ENCODE measurements at regions not wholly inside any gene's neighbourhood (a gene's known extent, or its start where the extent isn't known, plus 50 kb on each side); places are given as distances from the start of the nearest gene placed in this dataset.

DNA sequence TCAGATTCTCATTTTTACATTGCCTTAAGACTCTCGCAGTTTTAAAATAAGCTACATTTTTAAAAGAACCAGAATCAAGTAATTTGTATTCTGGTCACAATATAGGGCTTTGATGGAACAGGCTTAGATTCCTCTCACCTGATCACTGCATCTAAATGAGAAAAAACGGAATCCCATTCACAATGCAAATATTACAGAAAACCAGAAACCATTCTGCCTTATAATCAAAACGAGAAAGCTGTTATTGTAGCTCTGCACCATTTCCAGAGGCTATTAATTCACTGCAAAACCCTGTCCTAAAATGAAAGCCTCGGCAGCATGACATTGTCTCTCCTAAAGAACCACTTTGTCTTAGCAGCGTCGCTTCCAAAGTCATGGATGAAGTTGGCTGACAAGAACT lies 116.1 kb upstream of the ZNF366 start:
- Histone ChIP-seq H3K27ac (no peak overlapping the region), H3K4me3 (no peak overlapping the region)
- TF ChIP-seq, protein P1, sequence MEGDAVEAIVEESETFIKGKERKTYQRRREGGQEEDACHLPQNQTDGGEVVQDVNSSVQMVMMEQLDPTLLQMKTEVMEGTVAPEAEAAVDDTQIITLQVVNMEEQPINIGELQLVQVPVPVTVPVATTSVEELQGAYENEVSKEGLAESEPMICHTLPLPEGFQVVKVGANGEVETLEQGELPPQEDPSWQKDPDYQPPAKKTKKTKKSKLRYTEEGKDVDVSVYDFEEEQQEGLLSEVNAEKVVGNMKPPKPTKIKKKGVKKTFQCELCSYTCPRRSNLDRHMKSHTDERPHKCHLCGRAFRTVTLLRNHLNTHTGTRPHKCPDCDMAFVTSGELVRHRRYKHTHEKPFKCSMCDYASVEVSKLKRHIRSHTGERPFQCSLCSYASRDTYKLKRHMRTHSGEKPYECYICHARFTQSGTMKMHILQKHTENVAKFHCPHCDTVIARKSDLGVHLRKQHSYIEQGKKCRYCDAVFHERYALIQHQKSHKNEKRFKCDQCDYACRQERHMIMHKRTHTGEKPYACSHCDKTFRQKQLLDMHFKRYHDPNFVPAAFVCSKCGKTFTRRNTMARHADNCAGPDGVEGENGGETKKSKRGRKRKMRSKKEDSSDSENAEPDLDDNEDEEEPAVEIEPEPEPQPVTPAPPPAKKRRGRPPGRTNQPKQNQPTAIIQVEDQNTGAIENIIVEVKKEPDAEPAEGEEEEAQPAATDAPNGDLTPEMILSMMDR (IDR thresholded peaks at IDR 0.05), result no peak
- no peak for DNase-seq (ENCODE audit: low spot score)

DNA sequence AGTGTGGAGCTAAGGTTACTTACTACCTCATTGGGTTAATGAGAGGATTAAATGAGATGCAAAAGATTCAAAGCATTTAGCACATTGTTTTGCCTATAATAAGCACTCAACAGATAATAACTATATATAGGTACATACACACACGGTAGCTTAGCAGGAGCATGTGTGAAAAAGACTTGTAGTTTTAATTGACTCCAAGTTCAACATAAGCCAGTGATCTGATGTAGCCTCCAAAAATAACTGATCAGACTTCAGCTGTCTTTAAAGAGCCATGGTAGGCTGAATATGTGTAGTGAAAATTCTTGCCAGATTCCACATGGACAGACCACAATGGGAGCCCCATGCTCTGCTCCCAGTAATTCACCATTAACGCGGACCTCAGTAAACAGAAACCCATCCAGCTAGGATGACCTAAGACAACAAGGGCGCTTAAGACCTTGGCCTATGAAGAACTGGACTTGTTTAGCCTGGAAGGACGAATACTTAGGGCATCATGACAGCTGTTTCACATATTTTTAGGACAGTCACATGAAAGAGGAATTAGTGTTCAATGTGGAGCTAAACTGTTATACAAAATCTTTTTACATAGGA lies 115.1 kb upstream of the ZNF366 start:
- DNase-seq (ENCODE audit: low spot score), result no peak
- TF ChIP-seq, protein P1 (IDR thresholded peaks at IDR 0.05), result no peak
- no peak overlapping the region for H3K4me3 ChIP-seq
- H3K27ac ChIP-seq, result no peak overlapping the region

DNA sequence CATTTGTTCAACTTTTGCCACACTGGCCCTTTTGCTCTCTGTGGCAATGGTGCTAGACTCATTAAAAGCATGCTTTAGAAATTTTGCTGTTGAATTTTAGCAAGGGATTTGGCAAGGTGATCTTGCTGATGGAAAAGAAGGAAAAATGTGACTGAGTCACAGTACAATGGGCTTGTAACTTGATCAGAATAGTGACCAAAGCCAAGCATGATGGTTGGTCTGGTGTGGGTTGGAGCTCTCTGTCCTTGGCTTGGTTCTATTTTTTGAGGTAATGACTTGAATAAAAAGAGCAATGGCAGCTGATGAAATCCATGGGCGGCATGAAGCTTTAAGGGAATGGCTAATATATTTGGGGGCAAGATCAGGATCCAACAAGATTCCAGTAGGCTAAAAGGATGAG lies 114.4 kb upstream of the ZNF366 start:
- DNase-seq (ENCODE audit: low spot score), result no peak
- TF ChIP-seq, protein P1 (IDR thresholded peaks at IDR 0.05), result no peak
- Histone ChIP-seq H3K27ac (no peak overlapping the region), H3K4me3 (no peak overlapping the region)

DNA sequence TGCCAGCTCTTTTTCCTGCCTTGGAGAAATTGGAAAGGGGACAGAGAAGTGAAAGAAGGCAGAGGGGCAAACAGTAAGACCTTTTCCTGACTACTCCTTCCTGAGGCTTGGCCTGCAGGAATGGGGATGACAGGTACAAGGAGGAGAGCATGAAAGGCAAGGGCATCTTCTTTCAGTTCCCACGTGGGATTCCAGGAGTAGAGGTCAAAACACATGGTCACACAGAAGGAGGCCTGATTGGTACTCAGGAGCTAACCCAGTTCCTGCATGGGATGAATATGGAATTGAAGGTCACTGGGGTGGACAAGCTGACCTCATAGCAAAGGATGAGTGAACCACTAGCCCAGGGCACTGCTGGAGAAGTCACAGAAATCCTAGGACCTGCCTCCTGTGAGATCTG lies 112.5 kb upstream of the ZNF366 start:
- TF ChIP-seq, protein P1 (IDR thresholded peaks at IDR 0.05), result no peak
- no peak for DNase-seq (ENCODE audit: low spot score)
- Histone ChIP-seq H3K4me3 (no peak overlapping the region), H3K27ac (no peak overlapping the region)

DNA sequence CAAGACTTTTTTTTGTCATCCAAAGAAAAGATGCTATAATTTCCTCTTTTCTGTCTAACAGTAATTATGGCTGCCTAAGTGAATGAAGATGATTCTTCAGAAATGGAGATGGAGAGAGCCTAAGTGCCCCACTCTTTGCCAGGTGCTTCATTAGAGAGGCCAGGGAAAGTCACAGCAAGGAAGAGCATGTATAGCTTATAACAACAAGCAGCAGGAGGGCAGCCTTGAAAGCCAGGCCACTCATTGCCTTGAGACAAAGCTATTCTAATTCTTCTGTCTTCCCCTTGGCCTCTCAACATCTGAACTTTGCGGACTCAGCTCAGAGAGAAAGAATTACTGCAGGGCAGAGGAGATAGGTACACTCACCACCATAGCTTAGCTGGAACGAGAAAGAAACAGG lies 112.0 kb upstream of the ZNF366 start:
- H3K27ac ChIP-seq, result no peak overlapping the region
- TF ChIP-seq, protein P1 (IDR thresholded peaks at IDR 0.05), result no peak
- no peak overlapping the region for H3K4me3 ChIP-seq
- no peak for DNase-seq (ENCODE audit: low spot score)

DNA sequence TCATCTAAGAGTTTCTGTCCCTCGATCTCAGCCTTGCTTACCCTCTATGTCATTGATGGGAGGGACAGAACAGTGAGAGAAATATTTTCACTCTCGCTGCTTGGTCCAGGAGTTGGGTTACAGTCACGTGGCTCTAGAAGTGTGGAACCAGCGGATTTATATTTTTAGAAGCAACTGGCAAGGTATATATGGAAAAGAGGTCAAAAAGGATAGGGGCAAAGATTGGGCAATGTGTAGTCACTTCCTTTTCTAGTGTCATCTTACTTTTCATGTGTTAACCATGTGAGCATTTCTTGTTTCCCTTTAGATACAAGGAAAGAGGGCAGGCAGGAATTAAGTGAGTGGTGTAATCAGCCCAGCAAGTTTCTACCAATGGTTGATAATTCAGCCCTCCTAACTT lies 111.5 kb upstream of the ZNF366 start:
- TF ChIP-seq, protein P1 (IDR thresholded peaks at IDR 0.05), result no peak
- Histone ChIP-seq H3K4me3 (no peak overlapping the region), H3K27ac (no peak overlapping the region)
- DNase-seq (ENCODE audit: low spot score), result no peak

DNA sequence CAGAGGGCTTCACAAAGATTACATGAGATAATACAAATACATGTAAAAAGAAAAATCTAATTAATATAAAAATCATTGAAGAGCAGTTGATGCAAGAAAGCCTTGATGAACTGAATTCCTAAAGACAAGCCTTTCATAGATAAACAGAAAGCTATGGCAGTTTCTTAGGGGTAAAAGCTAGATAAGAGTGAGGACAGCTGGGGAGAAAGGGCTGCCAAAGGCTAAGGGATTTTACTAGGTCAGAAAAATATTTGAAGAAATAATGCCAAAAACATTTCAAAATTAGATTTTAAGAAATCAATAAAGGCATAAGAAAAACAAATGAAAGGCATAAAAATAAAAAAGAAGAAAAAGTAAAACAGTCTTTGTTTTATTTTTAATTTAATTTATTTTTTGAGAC lies 107.9 kb upstream of the ZNF366 start:
- no peak for DNase-seq (ENCODE audit: low spot score)
- TF ChIP-seq, protein P1 (IDR thresholded peaks at IDR 0.05), result no peak

More for the DNA sequence above, 107.9 kb upstream of the ZNF366 start:
- H3K27ac ChIP-seq, result no peak overlapping the region
- H3K4me3 ChIP-seq, result no peak overlapping the region
